A549 (cell line): ENCODE measurements at regions not wholly inside any gene's neighbourhood (a gene's known extent, or its start where the extent isn't known, plus 50 kb on each side); places are given as distances from the start of the nearest gene placed in this dataset.
"Not testable (repeated sequence)": the region's sequence is repeated elsewhere in the genome, so short reads cannot be mapped to it uniquely, and the experiment has no call there.

Experiments
- ATAC-seq, 2 experiments: fragments of 200-7000 bp in 1 of 2; fragments of >200 bp in 1 of 2; cut with Nextera tagmentation in 1 of 2; cut with Tn5 transposase in 1 of 2; 3 replicates each; pipeline versions ENCODE4 v1.8.0 to v1.9.1; 2018 to 2020; ENCODE audit warnings: mild to moderate bottlenecking in 1 of 2, moderate library complexity in 1 of 2
- CTCF ChIA-PET: fragments of 300-600 bp; sonication (Branson Sonifier 250); formaldehyde crosslinking; extraction: SDS; loops from one replicate; lab custom pipeline; 2021; ENCODE audit warnings: antibody characterized with exemption, inconsistent platforms; lab: Yijun Ruan, JAX
- POLR2A ChIA-PET: fragments of 350-600 bp; formaldehyde crosslinking; extraction: SDS; loops from one replicate; lab custom pipeline; 2021; ENCODE audit warnings: antibody characterized with exemption, inconsistent platforms; lab: Yijun Ruan, JAX
- DNase-seq, 2 experiments: peaks; one replicate each; pipeline versions ENCODE4 v3.0.0 to v3.0.0-alpha.2; 2011 to 2016; ENCODE audit warnings: low read depth in 1 of 2, low spot score in 1 of 2
- FAIRE-seq: peaks from 2 replicates; lab custom pipeline; 2011; peaks lifted over from hg19 to GRCh38; lab: Jason Lieb, UNC
- H3K27ac ChIP-seq, 2 experiments: fragments of >200 bp; sonication (Bioruptor Twin); formaldehyde crosslinking; 3 replicates each; pipeline ENCODE4 v1.5.1; 2016 to 2017
- H3K4me1 ChIP-seq: fragments of >200 bp; sonication (Bioruptor Twin); formaldehyde crosslinking; 3 replicates; pipeline ENCODE4 v1.6.1; 2016
- H3K4me2 ChIP-seq: fragments of >200 bp; sonication (Bioruptor Twin); formaldehyde crosslinking; 3 replicates; pipeline ENCODE4 v1.6.1; 2016
- H3K4me3 ChIP-seq: fragments of >200 bp; sonication (Bioruptor Twin); formaldehyde crosslinking; 3 replicates; pipeline ENCODE4 v1.5.1; 2016
- H3K9me3 ChIP-seq: fragments of >200 bp; sonication (Bioruptor Twin); formaldehyde crosslinking; 3 replicates; pipeline ENCODE4 v1.6.1; 2016
- ATOH8 ChIP-seq: fragments of 250-450 bp; sonication (Bioruptor Pico); IDR thresholded peaks from 2 replicates; pipeline ENCODE4 v1.5.0; 2020; ENCODE audit warnings: low read depth, mild to moderate bottlenecking, moderate library complexity
- EHMT2 ChIP-seq: fragments of 200-600 bp; sonication (generic); IDR thresholded peaks from 2 replicates; pipeline ENCODE4 v1.6.1; 2016; ENCODE audit warnings: antibody characterized with exemption, low read depth, mild to moderate bottlenecking, moderate library complexity
- ELK1 ChIP-seq: fragments of 150-350 bp; IDR thresholded peaks from 2 replicates; pipeline ENCODE4 v1.6.1; 2014; ENCODE audit warnings: low read depth, mild to moderate bottlenecking, low read length
- EP300 ChIP-seq, 2 experiments: fragments of >200 bp; sonication (Bioruptor Twin); formaldehyde crosslinking; IDR thresholded peaks; 2 replicates in 1 of 2; 3 replicates in 1 of 2; pipeline ENCODE4 v1.6.1; 2016 to 2017
- FOSB ChIP-seq: fragments of 250-450 bp; sonication (Bioruptor Pico); IDR thresholded peaks from 2 replicates; pipeline ENCODE4 v1.5.0; 2020; ENCODE audit warnings: mild to moderate bottlenecking, moderate library complexity
- HDAC2 ChIP-seq: fragments of 200-600 bp; sonication (generic); IDR thresholded peaks from 2 replicates; pipeline ENCODE4 v1.6.1; 2016
- HOXA7 ChIP-seq: fragments of 250-450 bp; sonication (Bioruptor Pico); IDR thresholded peaks from 2 replicates; pipeline ENCODE4 v1.5.0; 2020; ENCODE audit warnings: mild to moderate bottlenecking, moderate library complexity
- KDM1A ChIP-seq: fragments of 200-600 bp; sonication (generic); IDR thresholded peaks from 2 replicates; pipeline ENCODE4 v1.6.1; 2016; ENCODE audit warnings: low read depth, mild to moderate bottlenecking
- MAFK ChIP-seq: fragments of 450-650 bp; IDR thresholded peaks from 2 replicates; pipeline ENCODE4 v1.6.1; 2014; ENCODE audit not compliant: partially characterized antibody
- NFE2L2 ChIP-seq: fragments of 150-350 bp; conservative IDR thresholded peaks from 2 replicates; pipeline ENCODE4 v1.6.1; 2014; ENCODE audit warnings: low read length
- NR3C1 ChIP-seq: fragments of >200 bp; sonication (Bioruptor Twin); formaldehyde crosslinking; IDR thresholded peaks from 3 replicates; pipeline ENCODE4 v1.6.1; 2017
- PBX3 ChIP-seq: IDR thresholded peaks from 2 replicates; pipeline ENCODE4 v1.6.1; 2012
- PHF8 ChIP-seq: fragments of 200-600 bp; sonication (generic); IDR thresholded peaks from 2 replicates; pipeline ENCODE4 v1.6.1; 2016; ENCODE audit warnings: low read depth, mild to moderate bottlenecking, antibody characterized with exemption, moderate library complexity, borderline replicate concordance
- POLR2A ChIP-seq: IDR thresholded peaks from 2 replicates; pipeline ENCODE4 v1.6.1; 2012; ENCODE audit warnings: mild to moderate bottlenecking, low read length
- RAD21 ChIP-seq, 2 experiments: fragments of >200 bp in 1 of 2; sonication (Bioruptor Twin) in 1 of 2; formaldehyde crosslinking in 1 of 2; IDR thresholded peaks in 1 of 2; conservative IDR thresholded peaks in 1 of 2; 2 replicates in 1 of 2; 3 replicates in 1 of 2; pipeline ENCODE4 v1.6.1; 2012 to 2018; ENCODE audit warnings: inconsistent platforms in 1 of 2
- RCOR1 ChIP-seq: fragments of 150-350 bp; IDR thresholded peaks from 2 replicates; pipeline ENCODE4 v1.6.1; 2014; ENCODE audit warnings: antibody characterized with exemption, low read length, low read depth
- SREBF2 ChIP-seq: fragments of 450-650 bp; IDR thresholded peaks from 2 replicates; pipeline ENCODE4 v1.6.1; 2014; ENCODE audit warnings: mild to moderate bottlenecking, moderate library complexity
- TFCP2L1 ChIP-seq: fragments of 250-450 bp; sonication (Bioruptor Pico); IDR thresholded peaks from 2 replicates; pipeline ENCODE4 v1.5.0; 2021; ENCODE audit warnings: mild to moderate bottlenecking
- ZC3H11A ChIP-seq: fragments of 450-650 bp; IDR thresholded peaks from 2 replicates; pipeline ENCODE4 v1.6.1; 2014; ENCODE audit warnings: antibody characterized with exemption, mild to moderate bottlenecking
- ZNF302 ChIP-seq: fragments of 250-450 bp; sonication (Bioruptor Pico); IDR thresholded peaks from 2 replicates; pipeline ENCODE4 v1.9.0; 2021; ENCODE audit warnings: inconsistent platforms, mild to moderate bottlenecking, moderate library complexity
- WGBS: methylation state at CpG from one replicate; pipeline ENCODE4 v1.1.6; 2017; ENCODE audit errors: missing lambda C conversion rate; 5-methylcytosine and 5-hydroxymethylcytosine counted together

GRCh38 chr14:48274826-48275225, 599.4 kb upstream of the MDGA2 start:
- Histone ChIP-seq H3K9me3 (no peaks in the 10 kb centered on the region), H3K4me3 (no peak overlapping the region), H3K4me2 (no peak overlapping the region), H3K27ac (no peak overlapping the region), H3K4me1 (no peaks in the 10 kb centered on the region)
- FAIRE-seq (no peak), ATAC-seq (no peak), DNase-seq (no peak)
- CTCF ChIA-PET: no interaction called here
- POLR2A ChIA-PET: no interaction called here
- WGBS: 1% methylated on average over 3 of the region's 3 CpGs
- TF ChIP-seq PHF8 (no peak), ZC3H11A (no peak), RCOR1 (no peak), HOXA7 (CRISPR knock-in tag) (no peak), HDAC2 (no peak), RAD21 (conservative IDR thresholded peaks at IDR 0.05 in 1 of 2, IDR thresholded peaks at IDR 0.05 in 1 of 2) (no peak), TFCP2L1 (CRISPR knock-in tag) (no peak), ATOH8 (CRISPR knock-in tag) (no peak)

- H3K4me3 ChIP-seq, H3K9me3 ChIP-seq, ATAC-seq, POLR2A ChIA-PET, FAIRE-seq, H3K4me2 ChIP-seq, DNase-seq, H3K27ac ChIP-seq, CTCF ChIA-PET, H3K4me1 ChIP-seq: not testable (repeated sequence)
- 8% methylated on average over 4 of the region's 4 CpGs for WGBS
These were observed 592.5 kb upstream of the MDGA2 start for GRCh38 chr14:48267926-48268325.

GRCh38 chr14:48266201-48266600, 590.8 kb upstream of the MDGA2 start:
- H3K4me2 ChIP-seq, DNase-seq, H3K4me1 ChIP-seq, H3K27ac ChIP-seq, POLR2A ChIA-PET, FAIRE-seq, H3K9me3 ChIP-seq, H3K4me3 ChIP-seq, ATAC-seq: not testable (repeated sequence)
- 26% methylated on average over 5 of the region's 5 CpGs for WGBS
- CTCF ChIA-PET: interaction anchor here (0.6 kb wide), 1 partner anchor 29 kb away, joined by 3 read pairs; no protein-coding TSS in a partner anchor

GRCh38 chr14:48261436-48261835, 586.0 kb upstream of the MDGA2 start:
- no peak overlapping the region for H3K4me3 ChIP-seq
- FAIRE-seq (no peak), DNase-seq (no peak), ATAC-seq (no peak)
- POLR2A ChIA-PET: no interaction called here
- CTCF ChIA-PET: no interaction called here
- no peak for TF ChIP-seq NR3C1
- no peak for TF ChIP-seq ZNF302
- no peak for TF ChIP-seq HDAC2
- no peak for TF ChIP-seq PBX3
- no peak for TF ChIP-seq KDM1A
- TF ChIP-seq EP300 (IDR thresholded peaks at IDR 0.05): no peak
- TF ChIP-seq POLR2A: no peak
- no peak for TF ChIP-seq EHMT2
- no peak for TF ChIP-seq ELK1
- no peak for TF ChIP-seq SREBF2
- no peak for TF ChIP-seq MAFK
- no peak for TF ChIP-seq NFE2L2
- TF ChIP-seq FOSB (CRISPR knock-in tag): no peak
- no peaks in the 10 kb centered on the region for H3K4me1 ChIP-seq
- no peak overlapping the region for H3K27ac ChIP-seq
- no peaks in the 10 kb centered on the region for H3K9me3 ChIP-seq
- H3K4me2 ChIP-seq: no peak overlapping the region
- WGBS: 26% methylated on average over 1 of the region's 1 CpG

GRCh38 chr14:48260394-48261295, 585.2 kb upstream of the MDGA2 start:
- CTCF ChIA-PET, H3K4me2 ChIP-seq, FAIRE-seq, H3K27ac ChIP-seq, H3K4me3 ChIP-seq, H3K4me1 ChIP-seq, POLR2A ChIA-PET, ATAC-seq, DNase-seq, H3K9me3 ChIP-seq: not testable (repeated sequence)
- 24% methylated on average over 10 of the region's 10 CpGs for WGBS

GRCh38 chr14:48259876-48260275, 584.5 kb upstream of the MDGA2 start:
- CTCF ChIA-PET, DNase-seq, H3K4me1 ChIP-seq, FAIRE-seq, ATAC-seq, H3K27ac ChIP-seq, POLR2A ChIA-PET, H3K4me3 ChIP-seq, H3K4me2 ChIP-seq, H3K9me3 ChIP-seq: not testable (repeated sequence)
- WGBS: 37% methylated on average over 8 of the region's 8 CpGs
